ENCODE measurements at regions not wholly inside any gene's neighbourhood (a gene's known extent, or its start where the extent isn't known, plus 50 kb on each side); places are given as distances from the start of the nearest gene placed in this dataset.

DNA sequence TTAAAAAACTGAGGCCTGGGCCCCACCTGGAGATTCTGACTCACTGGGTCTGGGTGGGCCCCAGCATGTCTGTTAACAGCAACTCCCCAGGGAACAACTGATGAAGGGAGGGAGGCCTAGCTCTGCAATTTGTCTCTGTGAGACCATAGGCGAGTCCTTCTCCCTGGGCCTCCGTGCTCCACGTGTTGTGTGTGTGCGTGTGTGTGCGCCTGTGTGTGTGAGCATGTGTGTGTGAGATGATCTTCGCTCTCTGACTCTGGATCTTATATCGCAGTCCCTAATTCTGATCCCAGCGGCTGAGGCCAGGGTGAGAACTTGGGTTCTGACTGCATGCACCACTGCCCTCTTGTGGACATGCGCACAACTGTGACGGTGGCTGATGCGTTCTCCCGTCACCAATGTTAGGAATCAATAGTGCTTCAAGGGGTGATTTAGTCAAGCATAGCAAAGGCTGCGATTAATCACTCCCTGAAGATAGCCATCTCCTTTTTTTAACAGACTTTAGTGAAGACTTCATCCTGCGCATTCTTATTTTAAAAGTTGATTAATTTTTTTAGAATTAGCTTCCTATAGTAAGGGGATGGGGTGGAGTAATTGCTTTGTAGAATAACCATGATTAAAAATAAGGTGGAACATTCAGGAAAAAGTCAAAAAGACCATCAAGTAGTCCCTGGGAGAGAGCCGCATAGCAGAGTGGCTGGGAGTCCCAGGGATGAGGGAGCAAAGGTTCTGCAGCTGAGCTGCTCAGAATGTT, 62.4 kb upstream of the USP24 start (continued):
- TF ChIP-seq, protein P1, sequence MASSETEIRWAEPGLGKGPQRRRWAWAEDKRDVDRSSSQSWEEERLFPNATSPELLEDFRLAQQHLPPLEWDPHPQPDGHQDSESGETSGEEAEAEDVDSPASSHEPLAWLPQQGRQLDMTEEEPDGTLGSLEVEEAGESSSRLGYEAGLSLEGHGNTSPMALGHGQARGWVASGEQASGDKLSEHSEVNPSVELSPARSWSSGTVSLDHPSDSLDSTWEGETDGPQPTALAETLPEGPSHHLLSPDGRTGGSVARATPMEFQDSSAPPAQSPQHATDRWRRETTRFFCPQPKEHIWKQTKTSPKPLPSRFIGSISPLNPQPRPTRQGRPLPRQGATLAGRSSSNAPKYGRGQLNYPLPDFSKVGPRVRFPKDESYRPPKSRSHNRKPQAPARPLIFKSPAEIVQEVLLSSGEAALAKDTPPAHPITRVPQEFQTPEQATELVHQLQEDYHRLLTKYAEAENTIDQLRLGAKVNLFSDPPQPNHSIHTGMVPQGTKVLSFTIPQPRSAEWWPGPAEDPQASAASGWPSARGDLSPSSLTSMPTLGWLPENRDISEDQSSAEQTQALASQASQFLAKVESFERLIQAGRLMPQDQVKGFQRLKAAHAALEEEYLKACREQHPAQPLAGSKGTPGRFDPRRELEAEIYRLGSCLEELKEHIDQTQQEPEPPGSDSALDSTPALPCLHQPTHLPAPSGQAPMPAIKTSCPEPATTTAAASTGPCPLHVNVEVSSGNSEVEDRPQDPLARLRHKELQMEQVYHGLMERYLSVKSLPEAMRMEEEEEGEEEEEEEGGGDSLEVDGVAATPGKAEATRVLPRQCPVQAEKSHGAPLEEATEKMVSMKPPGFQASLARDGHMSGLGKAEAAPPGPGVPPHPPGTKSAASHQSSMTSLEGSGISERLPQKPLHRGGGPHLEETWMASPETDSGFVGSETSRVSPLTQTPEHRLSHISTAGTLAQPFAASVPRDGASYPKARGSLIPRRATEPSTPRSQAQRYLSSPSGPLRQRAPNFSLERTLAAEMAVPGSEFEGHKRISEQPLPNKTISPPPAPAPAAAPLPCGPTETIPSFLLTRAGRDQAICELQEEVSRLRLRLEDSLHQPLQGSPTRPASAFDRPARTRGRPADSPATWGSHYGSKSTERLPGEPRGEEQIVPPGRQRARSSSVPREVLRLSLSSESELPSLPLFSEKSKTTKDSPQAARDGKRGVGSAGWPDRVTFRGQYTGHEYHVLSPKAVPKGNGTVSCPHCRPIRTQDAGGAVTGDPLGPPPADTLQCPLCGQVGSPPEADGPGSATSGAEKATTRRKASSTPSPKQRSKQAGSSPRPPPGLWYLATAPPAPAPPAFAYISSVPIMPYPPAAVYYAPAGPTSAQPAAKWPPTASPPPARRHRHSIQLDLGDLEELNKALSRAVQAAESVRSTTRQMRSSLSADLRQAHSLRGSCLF (CRISPR knock-in tag; IDR thresholded peaks at IDR 0.05; ENCODE audit: borderline replicate concordance), result no peak
- TF ChIP-seq ZNF558 (CRISPR knock-in tag; IDR thresholded peaks at IDR 0.05; ENCODE audit: borderline replicate concordance), result no peak
- TF ChIP-seq POLR2AphosphoS2 (IDR thresholded peaks at IDR 0.05; ENCODE audit: low read depth, low read length), result no peak
- TF ChIP-seq HHEX (CRISPR knock-in tag; IDR thresholded peaks at IDR 0.05), result no peak
- no peak for TF ChIP-seq ZNF274 (CRISPR knock-in tag; IDR thresholded peaks at IDR 0.05)
- TF ChIP-seq, protein P2, sequence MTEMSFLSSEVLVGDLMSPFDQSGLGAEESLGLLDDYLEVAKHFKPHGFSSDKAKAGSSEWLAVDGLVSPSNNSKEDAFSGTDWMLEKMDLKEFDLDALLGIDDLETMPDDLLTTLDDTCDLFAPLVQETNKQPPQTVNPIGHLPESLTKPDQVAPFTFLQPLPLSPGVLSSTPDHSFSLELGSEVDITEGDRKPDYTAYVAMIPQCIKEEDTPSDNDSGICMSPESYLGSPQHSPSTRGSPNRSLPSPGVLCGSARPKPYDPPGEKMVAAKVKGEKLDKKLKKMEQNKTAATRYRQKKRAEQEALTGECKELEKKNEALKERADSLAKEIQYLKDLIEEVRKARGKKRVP (CRISPR knock-in tag; IDR thresholded peaks at IDR 0.05), result 0 out of 4 replicates have a peak, but pooled peaks of 1 of the 2 experiments have one; percentile 8
- TF ChIP-seq ZNF335 (CRISPR knock-in tag; IDR thresholded peaks at IDR 0.05), result 0 out of 2 replicates have a peak, but pooled peaks have one; percentile 43
- no peak for TF ChIP-seq ZNF180 (CRISPR knock-in tag; IDR thresholded peaks at IDR 0.05; ENCODE audit: borderline replicate concordance, low read depth)
- TF ChIP-seq ZNF672 (CRISPR knock-in tag; IDR thresholded peaks at IDR 0.05), result no peak
- no peak for TF ChIP-seq SRSF4 (IDR thresholded peaks at IDR 0.05; ENCODE audit: low read depth, low read length, poor library complexity, severe bottlenecking)
- TF ChIP-seq, protein P3, sequence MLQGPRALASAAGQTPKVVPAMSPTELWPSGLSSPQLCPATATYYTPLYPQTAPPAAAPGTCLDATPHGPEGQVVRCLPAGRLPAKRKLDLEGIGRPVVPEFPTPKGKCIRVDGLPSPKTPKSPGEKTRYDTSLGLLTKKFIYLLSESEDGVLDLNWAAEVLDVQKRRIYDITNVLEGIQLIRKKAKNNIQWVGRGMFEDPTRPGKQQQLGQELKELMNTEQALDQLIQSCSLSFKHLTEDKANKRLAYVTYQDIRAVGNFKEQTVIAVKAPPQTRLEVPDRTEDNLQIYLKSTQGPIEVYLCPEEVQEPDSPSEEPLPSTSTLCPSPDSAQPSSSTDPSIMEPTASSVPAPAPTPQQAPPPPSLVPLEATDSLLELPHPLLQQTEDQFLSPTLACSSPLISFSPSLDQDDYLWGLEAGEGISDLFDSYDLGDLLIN (CRISPR knock-in tag; IDR thresholded peaks at IDR 0.05; ENCODE audit: borderline replicate concordance), result no peak
- no peak for TF ChIP-seq ZNF451 (CRISPR knock-in tag; IDR thresholded peaks at IDR 0.05)
- TF ChIP-seq, protein P4, sequence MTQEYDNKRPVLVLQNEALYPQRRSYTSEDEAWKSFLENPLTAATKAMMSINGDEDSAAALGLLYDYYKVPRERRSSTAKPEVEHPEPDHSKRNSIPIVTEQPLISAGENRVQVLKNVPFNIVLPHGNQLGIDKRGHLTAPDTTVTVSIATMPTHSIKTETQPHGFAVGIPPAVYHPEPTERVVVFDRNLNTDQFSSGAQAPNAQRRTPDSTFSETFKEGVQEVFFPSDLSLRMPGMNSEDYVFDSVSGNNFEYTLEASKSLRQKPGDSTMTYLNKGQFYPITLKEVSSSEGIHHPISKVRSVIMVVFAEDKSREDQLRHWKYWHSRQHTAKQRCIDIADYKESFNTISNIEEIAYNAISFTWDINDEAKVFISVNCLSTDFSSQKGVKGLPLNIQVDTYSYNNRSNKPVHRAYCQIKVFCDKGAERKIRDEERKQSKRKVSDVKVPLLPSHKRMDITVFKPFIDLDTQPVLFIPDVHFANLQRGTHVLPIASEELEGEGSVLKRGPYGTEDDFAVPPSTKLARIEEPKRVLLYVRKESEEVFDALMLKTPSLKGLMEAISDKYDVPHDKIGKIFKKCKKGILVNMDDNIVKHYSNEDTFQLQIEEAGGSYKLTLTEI (CRISPR knock-in tag; conservative IDR thresholded peaks at IDR 0.05), result no peak
- TF ChIP-seq JUND (CRISPR knock-in tag; IDR thresholded peaks at IDR 0.05), result no peak
- TF ChIP-seq ZNF891 (CRISPR knock-in tag; IDR thresholded peaks at IDR 0.05), result no peak
- TF ChIP-seq ZNF225 (CRISPR knock-in tag; IDR thresholded peaks at IDR 0.05), result no peak
- TF ChIP-seq ZNF761 (CRISPR knock-in tag; conservative IDR thresholded peaks at IDR 0.05), result no peak
- no peak for TF ChIP-seq SOX6 (IDR thresholded peaks at IDR 0.05)
- TF ChIP-seq SOX6 (CRISPR knock-in tag; IDR thresholded peaks at IDR 0.05), result no peak
- 0 out of 2 replicates have a peak, but pooled peaks have one; percentile 23 for TF ChIP-seq THAP11 (CRISPR knock-in tag; IDR thresholded peaks at IDR 0.05)
- no peak for TF ChIP-seq ZNF567 (CRISPR knock-in tag; IDR thresholded peaks at IDR 0.05; ENCODE audit: borderline replicate concordance)
- TF ChIP-seq ELF1 (CRISPR knock-in tag; IDR thresholded peaks at IDR 0.05), result no peak
- no peak for TF ChIP-seq ZNF790 (CRISPR knock-in tag; IDR thresholded peaks at IDR 0.05; ENCODE audit: borderline replicate concordance)
